Lower lobe of right lung (tissue), 2 donors: ENCODE measurements at regions not wholly inside any gene's neighbourhood (a gene's known extent, or its start where the extent isn't known, plus 50 kb on each side); places are given as distances from the start of the nearest gene placed in this dataset.

Experiments
- ATAC-seq, 2 donors: fragments of 200-7000 bp; cut with Tn5 transposase; one replicate each; pipeline ENCODE4 v1.9.1; 2020 to 2022; ENCODE audit warnings: mild to moderate bottlenecking in 2 of 2, moderate library complexity in 2 of 2
- DNase-seq: peaks from one replicate; pipeline ENCODE4 v3.0.0-alpha.2; 2020
- H3K27ac ChIP-seq: fragments of 200-600 bp; one replicate; pipeline ENCODE4 v1.8.0; 2022
- H3K27me3 ChIP-seq: fragments of 200-600 bp; one replicate; pipeline ENCODE4 v1.8.0; 2022; ENCODE audit warnings: low read depth
- H3K36me3 ChIP-seq: fragments of 200-600 bp; one replicate; pipeline ENCODE4 v1.8.0; 2022; ENCODE audit warnings: mild to moderate bottlenecking
- H3K4me1 ChIP-seq: fragments of 200-600 bp; one replicate; pipeline ENCODE4 v1.8.0; 2022
- H3K4me3 ChIP-seq: fragments of 200-600 bp; one replicate; pipeline ENCODE4 v1.8.0; 2022; ENCODE audit warnings: mild to moderate bottlenecking
- H3K9me3 ChIP-seq: fragments of 200-600 bp; one replicate; pipeline ENCODE4 v1.8.0; 2022
- CTCF ChIP-seq: fragments of 200-600 bp; IDR thresholded peaks from one replicate; pipeline ENCODE4 v1.8.0; 2022; ENCODE audit warnings: antibody characterized with exemption, mild to moderate bottlenecking
- intact Hi-C: fragments of 100-400 bp; cut with DNase I; formaldehyde crosslinking; loops from one replicate; pipeline ENCODE4 v1.11.0; 2022
- donor health status: DM: no; HTN: yes; CAD: no; lungs with severe emphysema.

GRCh38 chrX:121160987-121161386, 113.6 kb downstream of the GLUD2 start:
- H3K27ac ChIP-seq, result no peak overlapping the region
- no peak for TF ChIP-seq CTCF
- H3K4me1 ChIP-seq, result no peaks in the 10 kb centered on the region
- no peaks in the 10 kb centered on the region for H3K36me3 ChIP-seq
- no peak for ATAC-seq
- intact Hi-C loops, result no loop called here
- DNase-seq, result no peak
- no peaks in the 10 kb centered on the region for H3K9me3 ChIP-seq
- H3K4me3 ChIP-seq, result no peak overlapping the region
- no peaks in the 10 kb centered on the region for H3K27me3 ChIP-seq

DNA sequence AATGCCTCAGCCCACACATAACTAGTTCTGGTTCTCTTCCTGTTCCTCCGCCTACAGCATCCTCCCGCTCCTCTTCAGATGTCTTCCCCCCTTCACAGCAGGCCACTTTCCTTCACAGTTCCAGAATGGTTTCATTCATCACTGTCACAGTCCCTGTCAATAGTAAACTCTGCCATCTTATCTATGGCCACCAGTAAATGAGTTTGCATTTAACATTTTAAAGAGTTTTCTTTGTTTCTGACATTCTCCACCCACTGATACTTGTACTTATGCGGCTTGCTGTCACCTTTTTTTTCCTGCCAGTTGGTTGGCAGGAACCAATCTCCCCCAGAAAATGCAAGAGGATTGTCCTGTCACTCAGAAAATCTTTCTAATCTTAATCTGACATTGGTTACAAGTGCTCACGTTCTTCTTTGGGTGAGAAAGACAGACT, 114.1 kb downstream of the GLUD2 start:
- intact Hi-C loops, result no loop called here

DNA sequence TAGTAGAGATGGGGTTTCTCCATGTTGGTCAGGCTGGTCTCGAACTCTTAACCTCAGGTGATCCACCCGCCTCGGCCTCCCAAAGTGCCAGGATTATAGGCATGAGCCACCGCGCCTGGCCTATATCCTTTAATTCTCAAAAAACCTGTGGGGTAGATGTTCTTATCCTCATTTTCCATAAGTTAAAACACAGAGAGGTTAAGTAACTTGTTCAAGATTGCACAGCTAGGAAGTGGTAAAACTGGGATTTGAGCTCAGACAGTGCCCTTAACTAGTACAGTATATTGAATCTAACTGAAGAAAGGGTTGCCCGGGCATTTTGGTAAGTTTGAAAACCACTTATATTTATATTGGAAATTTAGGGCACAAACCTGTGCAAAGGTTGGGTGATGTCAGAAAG, 116.0 kb downstream of the GLUD2 start:
- Histone ChIP-seq H3K36me3 (no peaks in the 10 kb centered on the region), H3K9me3 (no peaks in the 10 kb centered on the region), H3K27me3 (no peaks in the 10 kb centered on the region), H3K27ac (no peak overlapping the region), H3K4me1 (no peaks in the 10 kb centered on the region), H3K4me3 (no peak overlapping the region)
- ATAC-seq (no peak), DNase-seq (no peak)
- no peak for TF ChIP-seq CTCF
- intact Hi-C loops, result no loop called here

More for the DNA sequence above, 114.1 kb downstream of the GLUD2 start:
- DNase-seq, result no peak
- no peak overlapping the region for H3K27ac ChIP-seq
- no peaks in the 10 kb centered on the region for H3K36me3 ChIP-seq
- H3K27me3 ChIP-seq, result no peaks in the 10 kb centered on the region
- no peaks in the 10 kb centered on the region for H3K9me3 ChIP-seq
- H3K4me1 ChIP-seq, result no peaks in the 10 kb centered on the region
- no peak for ATAC-seq
- no peak overlapping the region for H3K4me3 ChIP-seq
- no peak for TF ChIP-seq CTCF

GRCh38 chrX:121165930-121166359, 118.5 kb downstream of the GLUD2 start:
- no peak for ATAC-seq
- intact Hi-C loops, result no loop called here

GRCh38 chrX:121169099-121170035, 122.0 kb downstream of the GLUD2 start:
- intact Hi-C loops, result no loop called here
- DNase-seq (no peak), ATAC-seq (no peak)
- Histone ChIP-seq H3K9me3 (no peaks in the 10 kb centered on the region), H3K27ac (no peak overlapping the region), H3K27me3 (no peaks in the 10 kb centered on the region), H3K4me1 (no peaks in the 10 kb centered on the region), H3K4me3 (no peak overlapping the region), H3K36me3 (no peaks in the 10 kb centered on the region)
- no peak for TF ChIP-seq CTCF

More at GRCh38 chrX:121165930-121166359, 118.5 kb downstream of the GLUD2 start:
- Histone ChIP-seq H3K4me1 (no peaks in the 10 kb centered on the region), H3K36me3 (no peaks in the 10 kb centered on the region), H3K4me3 (no peak overlapping the region), H3K27ac (no peak overlapping the region), H3K27me3 (no peaks in the 10 kb centered on the region), H3K9me3 (no peaks in the 10 kb centered on the region)
- DNase-seq, result no peak
- TF ChIP-seq CTCF, result no peak
